GM21619 (cell line): ENCODE measurements at regions not wholly inside any gene's neighbourhood (a gene's known extent, or its start where the extent isn't known, plus 50 kb on each side); places are given as distances from the start of the nearest gene placed in this dataset.

Source experiments
- ATAC-seq: cut with Tn5 transposase; IDR thresholded peaks from one replicate; pipeline ENCODE4 v1.9.1; 2021; ENCODE audit not compliant: unreplicated experiment

DNA sequence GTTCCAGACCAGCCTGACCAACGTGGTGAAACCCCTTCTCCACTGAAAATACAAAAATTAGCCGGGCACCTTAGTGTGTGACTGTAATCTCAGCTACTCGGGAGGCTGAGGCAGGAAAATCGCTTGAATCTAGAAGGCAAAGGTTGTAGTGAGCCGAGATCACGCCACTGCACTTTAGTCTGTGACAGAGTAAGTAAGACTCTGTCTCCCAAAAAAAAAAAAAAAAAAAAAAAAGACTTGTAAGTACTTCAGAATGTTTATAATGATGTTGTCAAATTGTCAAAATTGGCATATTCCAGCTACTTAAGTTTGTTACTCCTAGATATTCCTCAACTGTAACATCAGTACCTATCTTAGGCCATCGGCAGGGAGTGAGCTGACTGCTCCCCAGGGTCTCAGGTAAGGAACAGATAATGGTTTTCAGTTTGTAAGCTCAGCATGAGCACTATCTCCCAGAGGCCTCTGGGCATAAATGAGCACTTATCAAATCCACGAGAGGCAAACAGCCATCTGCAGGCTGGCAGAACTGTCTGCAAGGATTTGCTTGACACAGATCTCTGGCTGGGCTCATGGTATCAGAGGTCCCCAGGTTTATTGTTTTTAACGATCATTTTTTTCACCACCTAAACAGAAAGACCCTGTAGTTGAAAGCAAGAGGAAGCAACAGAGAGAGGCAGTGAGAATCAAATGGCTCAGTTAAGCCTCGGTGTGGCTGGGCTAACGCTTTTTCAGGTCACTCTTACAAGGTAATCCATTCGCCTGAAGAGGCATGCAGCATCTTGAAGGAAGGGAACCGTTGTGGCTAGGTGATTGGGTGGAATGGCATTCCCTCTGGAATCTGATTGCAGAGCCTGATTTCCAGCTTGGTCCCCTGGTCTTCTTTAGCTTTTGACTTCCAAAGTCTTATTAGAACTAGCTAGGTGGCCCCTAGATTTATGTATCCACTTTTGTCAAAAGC is 115.9 kb downstream of the LY86 start:
- ATAC-seq, result no peak

DNA sequence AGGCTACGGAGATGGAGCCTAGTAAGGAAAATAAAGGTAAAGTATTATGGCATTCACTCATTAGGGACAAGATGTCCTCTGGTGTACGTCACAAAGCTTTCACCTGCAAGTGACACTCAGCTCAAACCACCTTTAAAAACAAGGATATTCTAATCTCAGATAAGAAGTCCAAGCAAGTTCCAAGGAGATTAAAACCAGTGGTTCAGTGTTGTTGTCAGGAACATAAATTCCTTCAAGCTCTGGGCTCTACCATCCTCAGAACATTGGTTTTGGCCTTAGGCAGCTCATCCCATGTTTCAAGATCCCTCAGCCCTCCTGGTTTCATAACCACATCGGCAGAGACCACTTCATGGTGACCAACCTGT is 116.5 kb downstream of the LY86 start:
- no peak for ATAC-seq

DNA sequence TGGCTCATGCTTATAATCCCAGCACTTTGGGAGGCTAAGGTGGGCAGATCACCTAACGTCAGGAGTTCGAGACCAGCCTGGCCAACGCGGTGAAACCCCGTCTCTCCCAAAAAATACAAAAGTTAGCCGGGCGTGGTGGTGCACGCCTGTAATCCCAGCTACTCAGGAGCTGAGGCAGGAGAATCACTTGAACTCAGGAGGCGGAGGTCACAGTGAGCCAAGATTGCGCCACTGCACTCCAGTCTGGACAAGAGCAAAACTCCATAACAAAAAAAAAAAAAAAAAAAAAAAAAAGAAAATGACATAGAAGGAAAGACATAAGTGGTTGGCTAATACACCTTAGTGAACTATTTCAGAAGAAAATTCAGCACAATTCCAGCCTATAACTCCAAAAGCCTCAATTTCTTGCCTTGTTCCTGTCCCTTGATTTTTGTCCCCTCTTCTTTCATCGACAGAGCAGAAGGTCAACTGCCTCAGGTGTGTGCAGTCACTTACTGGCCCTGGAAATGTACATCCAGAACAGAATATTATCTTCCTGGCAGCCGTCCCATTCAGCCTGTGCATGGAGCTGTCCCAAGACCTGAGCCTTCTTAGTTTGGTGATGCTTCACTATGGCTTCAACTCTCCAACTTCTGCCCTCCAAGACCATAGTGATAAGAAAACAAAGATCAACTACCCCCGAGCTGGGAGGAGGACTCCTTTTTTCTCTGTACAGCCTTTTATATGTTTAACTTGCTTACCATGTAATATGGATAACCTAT is 117.6 kb downstream of the LY86 start:
- no peak for ATAC-seq

DNA sequence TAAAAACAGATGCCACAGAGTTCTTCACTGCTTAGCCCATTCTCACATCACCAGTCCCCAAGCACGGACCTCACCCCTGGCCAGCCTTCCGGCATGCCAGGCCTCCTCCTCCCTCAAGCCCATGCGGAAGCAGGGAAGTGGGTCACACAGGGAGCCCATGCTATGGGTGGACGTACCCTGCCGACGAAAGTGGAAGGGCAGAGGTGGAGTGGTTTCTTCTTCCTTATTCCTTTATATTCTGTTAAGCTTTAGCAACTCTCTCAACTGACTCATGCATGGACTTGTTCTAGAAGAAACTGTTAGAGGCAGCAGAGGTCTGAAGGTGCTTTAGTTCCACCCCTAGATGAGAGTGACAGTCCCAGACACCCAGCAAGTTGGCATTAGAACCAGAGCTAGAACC is 118.6 kb downstream of the LY86 start:
- ATAC-seq, result no peak

DNA sequence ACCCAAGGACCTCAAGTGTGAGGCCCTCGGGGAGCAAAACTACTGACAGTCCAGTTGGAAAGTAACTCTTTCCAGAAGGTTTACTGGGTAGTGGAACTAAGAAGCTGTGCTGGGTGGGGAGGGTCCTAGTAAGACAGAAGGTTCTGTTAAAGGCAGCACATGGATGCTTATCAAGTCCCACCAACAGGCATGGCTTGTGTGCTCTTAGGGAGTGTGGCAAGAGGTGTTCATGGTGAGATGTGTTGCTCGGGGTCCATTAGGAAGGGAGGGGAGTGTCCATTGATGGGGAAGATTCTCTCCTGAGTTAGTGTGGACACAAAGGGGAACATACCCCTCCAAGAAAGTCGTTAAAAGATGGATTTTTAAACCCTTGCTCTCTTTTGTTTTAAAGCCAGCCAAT is 120.6 kb downstream of the LY86 start:
- no peak for ATAC-seq

DNA sequence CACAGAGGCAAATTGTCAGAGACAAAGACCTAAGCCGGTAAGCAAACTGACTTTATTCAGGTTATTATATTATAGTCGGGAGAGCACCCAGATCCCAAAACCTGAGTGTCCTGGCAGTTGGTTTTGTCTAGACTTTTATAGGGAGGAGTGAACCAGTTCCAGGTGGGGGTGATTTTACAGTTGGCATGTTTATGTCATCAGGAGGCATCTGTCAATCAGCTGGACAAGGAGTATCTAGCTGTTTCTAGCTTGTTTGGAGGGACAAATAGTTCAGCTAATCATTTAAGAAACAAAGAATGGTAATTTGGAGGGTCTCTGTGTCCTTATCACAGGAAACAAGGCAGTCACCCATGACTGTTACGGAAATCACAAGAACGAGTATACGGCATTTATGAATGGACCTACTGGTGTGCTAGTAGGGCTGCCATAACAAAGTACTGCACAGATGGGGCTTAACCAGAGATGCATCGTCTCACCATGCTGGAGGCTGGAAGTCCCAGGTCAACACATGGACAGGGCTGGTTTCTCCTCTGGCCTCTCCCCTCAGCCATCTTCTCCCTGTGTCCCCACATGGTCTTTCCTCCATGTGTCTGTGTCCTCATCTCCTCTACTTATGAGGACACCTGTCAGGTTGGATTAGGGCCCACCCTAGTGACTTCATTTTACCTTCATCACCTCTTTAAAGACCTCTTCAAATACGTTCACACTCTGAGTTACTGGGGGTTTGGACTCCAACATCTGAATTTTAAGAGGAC is 122.7 kb downstream of the LY86 start:
- ATAC-seq, result no peak

DNA sequence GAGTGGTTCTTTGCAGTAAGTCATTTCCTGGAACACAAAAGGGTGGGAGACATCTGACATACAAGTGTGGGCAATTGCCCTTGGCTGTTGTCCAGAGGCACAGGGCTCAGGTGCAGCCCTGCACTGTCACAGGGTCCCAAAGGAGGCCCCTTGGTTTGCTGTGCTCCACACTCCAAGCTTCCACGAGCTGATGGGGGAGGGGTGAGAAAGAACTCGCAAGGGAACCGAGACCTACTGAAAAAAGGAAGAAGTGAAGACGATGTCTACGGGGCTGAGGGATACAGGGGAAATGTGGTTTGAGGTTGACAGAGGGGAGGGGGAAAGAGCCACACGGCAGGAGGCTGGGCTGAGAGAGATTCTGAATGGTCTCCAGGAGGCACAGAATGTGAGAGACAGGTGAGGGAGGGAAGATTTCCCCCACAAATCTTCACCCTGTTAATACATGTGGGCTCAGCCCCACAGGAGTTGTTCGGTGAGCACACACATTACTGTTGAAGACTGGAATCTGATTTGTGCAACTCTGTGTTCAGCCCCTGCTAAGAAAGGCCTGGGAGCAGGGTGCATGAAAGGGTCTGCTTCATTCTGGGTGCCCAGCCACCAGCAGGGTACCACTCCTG is 123.4 kb downstream of the LY86 start:
- ATAC-seq, result peak; percentile 64

DNA sequence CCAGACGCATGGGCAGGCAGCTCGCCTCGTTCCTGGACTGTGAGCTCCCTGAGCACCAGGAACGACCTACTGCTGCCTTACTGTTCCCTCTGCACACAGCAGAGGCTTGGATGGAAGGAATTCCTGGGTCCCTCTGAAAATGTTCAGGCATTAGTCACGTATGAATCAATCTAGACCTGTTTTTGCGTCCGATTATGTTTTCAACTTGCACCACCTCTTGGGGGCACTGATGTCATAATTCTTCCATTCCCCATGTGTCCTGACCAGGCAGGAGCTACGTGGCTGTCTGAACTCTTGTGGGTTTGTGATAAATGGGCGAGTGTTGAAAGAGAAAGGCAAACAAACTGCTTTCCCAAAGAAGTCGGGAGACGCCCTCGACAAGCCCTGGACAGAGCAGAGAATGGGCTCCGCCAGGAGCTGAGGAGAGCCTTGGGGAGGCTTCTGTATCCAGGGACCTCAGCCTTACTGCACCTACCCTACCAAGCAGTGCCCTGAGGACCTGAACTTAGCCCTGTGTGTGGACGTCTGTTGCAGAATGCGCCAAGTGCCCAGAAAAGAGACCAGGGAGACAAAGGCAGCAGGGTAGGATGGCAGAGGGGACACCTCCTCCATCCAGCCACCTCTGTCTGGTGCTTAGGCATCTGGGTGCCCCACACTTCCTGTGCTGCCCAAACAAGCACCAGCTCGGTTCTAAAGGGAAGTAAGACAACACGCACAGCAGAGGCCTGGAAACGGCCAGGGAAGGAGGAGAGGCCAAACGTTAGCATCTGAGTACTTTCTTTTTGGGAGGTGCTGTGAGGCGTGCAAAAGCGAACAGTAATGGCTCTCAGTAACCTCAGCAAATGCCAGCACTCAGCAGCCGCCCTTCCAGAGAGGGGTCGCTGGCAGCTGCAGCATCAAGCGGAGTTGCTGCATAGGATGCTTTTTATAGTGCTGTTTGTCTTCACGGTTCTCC is 124.2 kb downstream of the LY86 start:
- ATAC-seq, result peak; percentile 23

DNA sequence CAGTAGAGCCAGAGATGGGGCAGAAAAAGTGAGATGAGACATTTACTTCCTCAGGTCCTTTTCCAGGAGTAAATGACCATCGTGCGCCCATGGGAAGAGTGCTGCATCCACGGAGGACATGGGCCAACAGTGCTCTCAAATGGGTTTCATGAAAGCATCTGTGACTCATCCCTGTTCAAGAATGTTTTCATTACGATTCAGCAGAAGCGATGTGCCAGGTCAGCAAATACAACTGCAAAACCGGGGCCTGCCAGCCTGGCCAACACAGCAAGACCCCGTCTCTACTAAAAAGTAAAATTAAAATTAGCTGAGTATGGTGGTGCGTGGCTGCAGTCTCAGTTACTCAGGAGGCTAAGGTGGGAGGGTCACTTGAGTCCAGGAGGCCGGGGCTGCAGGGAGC is 125.1 kb downstream of the LY86 start:
- ATAC-seq, result no peak

DNA sequence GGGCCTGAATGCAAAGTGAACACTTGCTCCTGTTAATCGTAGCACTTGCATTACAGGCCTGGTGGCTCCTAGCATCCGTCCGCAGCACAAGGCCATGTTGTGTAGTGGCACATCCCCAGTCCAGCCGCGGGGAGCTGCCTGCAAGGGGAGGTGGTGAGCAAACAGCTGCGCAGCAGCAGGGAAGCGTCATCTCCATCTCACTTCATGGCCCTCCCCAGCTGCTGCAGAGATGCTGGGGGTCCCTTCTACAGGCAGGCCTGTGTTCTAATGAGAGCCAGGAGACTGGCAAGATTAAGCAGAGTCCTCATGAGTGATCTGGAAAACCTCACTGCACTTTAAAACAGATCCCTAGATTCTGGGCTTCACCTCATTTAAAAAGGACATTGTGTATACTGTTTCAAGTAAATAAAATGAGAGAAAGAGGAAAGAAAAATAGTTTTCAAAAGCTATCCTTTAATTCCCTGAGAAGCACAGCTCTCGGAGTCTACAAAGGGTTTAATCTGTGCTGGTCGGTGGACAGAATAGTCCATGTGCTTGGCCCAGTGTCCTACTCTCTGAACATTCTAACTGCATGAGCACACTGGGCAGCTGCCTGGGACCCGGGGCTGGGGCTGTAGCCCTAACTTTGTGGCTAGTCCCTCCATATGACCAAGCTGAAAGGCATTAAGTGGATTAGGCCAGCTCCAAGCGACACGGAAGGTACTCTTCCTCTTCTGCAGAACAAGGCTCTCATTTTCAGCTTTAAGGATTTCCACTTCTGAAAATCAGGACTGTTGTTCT is 125.8 kb downstream of the LY86 start:
- no peak for ATAC-seq

DNA sequence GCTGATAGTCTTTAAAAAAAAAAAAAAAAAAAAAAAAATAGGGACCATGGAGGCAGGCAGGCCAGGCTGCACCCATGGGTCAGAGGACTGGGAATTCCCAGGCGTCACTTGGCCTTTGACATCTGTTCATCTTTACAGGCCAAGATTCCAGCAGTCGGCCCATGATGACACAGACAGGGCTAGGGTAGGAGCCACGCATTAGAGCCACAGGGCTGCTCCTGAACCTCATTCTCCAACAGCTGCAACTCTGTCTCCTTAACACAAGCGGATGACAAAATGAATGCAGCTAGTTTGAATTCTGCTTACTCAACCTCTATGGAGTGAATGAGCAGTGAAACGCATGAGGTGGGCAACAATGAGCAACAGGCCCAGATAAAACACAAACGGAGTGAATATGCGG is 126.4 kb downstream of the LY86 start:
- ATAC-seq, result no peak

DNA sequence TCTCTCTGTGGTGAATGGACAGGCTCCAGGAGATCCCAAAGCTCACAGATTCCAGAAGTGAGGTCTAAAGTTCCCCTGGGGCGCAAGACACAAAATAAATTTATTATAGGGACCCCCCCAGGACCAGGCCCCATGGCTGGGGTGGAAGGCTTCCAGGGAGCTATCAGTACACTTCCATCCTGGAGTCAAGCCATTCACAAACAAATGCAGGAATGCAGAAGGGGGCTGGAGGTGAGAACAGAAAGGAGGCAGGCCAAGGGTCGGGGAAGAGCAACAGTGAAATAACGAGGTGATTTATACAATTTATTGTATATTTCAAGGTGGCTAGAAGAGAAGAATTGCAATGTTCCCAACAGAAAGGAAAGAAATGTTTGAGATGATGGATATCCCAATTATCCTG is 126.9 kb downstream of the LY86 start:
- ATAC-seq, result no peak

DNA sequence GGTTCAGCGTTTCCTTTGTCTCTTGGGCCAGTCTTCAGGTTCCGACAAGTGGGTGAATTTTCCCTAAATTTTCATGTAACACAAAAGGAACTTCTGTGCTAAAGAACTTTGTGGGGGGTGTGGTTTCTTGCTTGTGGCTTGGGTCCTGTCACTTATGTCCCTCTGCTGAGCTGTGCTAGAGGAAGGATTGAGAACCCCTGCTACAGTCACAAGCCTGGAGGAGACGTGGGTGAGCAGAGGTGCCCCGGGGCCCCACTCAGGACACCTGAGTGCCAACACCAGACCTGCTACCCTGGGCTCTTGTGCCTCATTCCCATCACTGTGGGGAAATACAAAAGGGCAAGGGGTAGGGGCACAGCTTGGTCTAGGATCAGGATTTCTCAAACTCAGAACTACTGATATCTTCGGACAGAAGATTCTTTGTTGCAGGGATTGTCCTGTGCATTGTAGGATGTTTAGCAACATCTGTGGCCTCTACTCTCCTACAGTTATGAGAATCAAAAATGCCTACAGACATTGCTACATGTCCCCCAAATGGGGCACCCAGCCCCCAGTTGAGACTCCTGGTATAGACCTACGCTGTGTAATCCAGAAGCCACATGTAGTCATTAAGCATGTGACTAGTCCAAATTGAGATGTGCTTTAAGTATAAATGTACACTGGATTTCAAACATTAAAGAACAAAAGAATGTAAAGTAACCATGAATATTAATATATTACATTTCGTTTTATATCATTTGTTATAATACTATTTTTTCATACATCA is 128.7 kb downstream of the LY86 start:
- no peak for ATAC-seq

DNA sequence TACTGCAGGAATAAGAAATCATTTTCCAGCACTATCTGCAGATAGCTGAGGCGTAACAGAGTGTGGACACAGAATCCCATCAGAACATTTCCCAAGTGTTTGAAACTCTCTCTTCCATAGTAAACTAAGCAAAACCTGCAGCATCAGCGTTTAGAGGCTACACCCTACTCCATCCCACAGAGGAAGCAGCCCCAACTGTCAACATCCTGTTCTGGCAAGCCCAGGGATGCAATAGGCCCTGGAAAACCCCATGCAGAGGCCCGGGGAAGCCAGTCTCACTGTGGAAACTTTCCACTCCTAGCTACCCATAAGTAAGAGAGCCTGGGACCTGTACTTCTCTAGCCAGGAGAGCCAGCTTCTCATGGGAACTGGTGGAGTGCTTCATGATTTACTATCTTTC is 129.4 kb downstream of the LY86 start:
- ATAC-seq, result no peak

DNA sequence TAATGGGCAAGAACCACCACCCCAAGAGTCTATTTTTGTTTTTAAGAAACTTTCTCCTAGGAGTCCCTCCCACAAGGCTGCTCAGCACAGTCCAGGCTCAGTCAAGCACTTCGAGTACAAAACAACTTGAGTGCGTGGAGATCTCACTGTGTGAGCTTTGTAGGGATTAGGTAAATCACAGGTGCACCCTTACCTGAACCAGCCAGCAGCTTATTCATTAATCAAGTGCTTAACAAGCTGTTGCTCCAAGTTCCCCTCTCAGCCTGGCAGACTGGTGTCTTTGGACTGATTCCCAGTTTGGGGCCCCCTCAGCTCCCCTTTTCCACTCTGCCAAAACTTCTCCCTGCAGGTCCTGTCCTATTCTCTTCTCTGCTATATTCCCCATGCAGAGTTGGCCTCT is 133.1 kb downstream of the LY86 start:
- ATAC-seq, result no peak

DNA sequence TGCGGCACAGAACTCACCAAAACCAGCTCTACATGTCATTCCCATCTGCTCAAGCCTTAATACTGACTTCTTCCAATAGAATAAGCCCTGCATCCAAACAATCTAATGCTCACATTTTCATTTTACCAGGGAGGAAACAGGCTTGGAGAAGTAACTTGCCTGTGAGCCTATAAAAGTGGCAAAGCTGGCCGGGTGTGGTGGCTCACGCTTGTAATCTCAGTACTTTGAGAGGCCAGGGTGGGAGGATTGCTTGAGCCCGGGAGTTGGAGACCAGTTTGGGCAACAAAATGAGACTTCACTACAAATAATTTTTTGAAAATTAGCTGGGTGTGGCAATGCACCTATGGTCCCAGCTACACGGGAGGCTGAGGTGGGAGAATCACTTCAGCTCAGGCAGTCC is 133.7 kb downstream of the LY86 start:
- no peak for ATAC-seq

DNA sequence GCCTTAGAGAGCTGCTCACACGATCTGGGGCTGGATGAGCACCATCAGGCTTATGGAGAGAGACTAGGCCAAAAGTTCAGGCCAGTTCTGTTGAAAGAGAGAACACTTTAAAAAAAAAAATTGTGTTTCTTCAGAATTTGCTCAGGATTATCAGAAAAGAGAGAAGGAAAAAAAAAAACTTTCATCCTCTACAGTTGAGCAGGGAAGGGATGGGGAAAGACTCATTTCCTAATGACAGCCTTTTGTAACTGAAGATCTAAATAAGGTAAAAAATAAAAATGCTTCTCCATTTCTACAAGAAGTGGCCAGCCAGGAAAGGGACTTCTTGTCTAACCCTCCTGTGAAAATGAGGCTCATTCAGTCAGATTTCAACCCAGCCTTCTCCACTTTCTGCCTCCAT is 134.8 kb downstream of the LY86 start:
- no peak for ATAC-seq

DNA sequence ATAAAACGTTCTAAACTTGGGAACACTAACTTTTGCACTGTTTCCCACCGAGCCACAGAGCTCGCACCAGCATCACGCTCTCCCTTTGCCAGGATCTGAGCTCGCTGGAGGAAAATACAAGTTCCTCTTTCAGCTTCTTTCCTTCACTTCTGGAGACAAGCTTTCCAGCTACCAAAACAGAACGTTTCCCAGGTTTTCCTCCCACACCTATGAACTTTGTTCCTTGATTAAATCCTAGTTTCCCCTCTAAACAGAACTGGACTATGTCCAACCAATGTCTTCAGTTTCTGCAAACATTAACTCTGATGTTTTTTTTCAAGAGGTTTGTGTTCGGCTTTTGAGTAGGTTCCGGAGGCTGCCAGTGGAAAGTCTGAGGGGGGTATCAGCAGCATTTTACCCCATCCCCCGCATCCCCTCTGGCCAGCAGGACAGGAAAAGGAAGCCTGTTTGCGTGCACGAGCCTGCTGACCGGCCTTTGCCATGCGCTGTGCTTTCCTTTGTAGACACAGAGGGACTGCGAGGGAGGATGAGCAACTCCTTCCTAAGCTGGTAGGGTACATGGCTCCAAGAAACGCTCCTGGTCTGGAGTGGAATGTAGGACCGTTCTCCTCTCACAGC is 135.5 kb downstream of the LY86 start:
- no peak for ATAC-seq
